GM18498 (cell line): ENCODE measurements at regions not wholly inside any gene's neighbourhood (a gene's known extent, or its start where the extent isn't known, plus 50 kb on each side); places are given as distances from the start of the nearest gene placed in this dataset.

Experiments used
- ATAC-seq: cut with Tn5 transposase; IDR thresholded peaks from one replicate; pipeline ENCODE4 v1.9.1; 2021; ENCODE audit warnings: mild to moderate bottlenecking, moderate library complexity; ENCODE audit not compliant: unreplicated experiment

- ATAC-seq, result no peak
These were observed 73.4 kb downstream of the FOXD1 start for GRCh38 chr5:73375191-73375545.

- ATAC-seq, result no peak
These were observed 73.9 kb downstream of the FOXD1 start for GRCh38 chr5:73374520-73375190.

DNA sequence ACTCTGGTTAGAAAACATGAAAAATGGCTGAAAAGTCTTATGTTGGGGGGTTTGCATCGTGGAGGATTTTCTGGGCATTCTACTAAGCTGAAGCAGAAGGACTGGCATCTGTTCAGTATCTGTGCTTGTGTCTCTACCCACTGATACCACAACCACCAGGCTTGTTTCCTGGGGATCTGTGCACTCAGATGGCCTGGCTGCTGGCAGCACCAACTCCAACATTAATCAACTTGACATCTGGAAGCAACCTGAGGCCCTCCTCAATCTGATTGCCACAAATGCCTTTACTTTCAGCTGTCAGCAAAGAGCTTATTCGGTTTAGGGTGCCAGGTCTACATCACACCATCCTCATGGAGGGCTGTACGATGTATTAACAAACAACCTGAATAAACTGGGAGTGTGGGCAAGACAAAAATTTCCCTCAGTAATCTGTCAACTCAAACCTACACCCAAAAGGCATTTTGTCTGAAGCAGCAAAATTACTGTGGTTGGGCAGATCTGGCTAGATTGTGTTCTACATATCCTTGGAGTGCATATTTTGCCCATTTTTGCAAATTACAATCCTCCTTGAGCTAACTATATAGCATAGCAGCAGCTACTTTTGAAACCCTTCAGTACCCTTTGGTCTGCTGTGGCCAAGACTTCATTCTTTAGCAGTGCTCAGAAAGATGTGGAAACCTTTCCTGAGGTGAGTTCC is 74.6 kb downstream of the FOXD1 start:
- ATAC-seq, result no peak

GRCh38 chr5:73370640-73371583 is 77.7 kb downstream of the FOXD1 start:
- no peak for ATAC-seq

GRCh38 chr5:73370095-73370494 is 78.5 kb downstream of the FOXD1 start:
- ATAC-seq, result no peak

- no peak for ATAC-seq
These were observed 79.3 kb downstream of the FOXD1 start for GRCh38 chr5:73369278-73369677.

- ATAC-seq, result no peak
These were observed 80.9 kb downstream of the FOXD1 start for GRCh38 chr5:73367650-73368049.

- no peak for ATAC-seq
These were observed 82.4 kb downstream of the FOXD1 start for GRCh38 chr5:73365990-73366667.

DNA sequence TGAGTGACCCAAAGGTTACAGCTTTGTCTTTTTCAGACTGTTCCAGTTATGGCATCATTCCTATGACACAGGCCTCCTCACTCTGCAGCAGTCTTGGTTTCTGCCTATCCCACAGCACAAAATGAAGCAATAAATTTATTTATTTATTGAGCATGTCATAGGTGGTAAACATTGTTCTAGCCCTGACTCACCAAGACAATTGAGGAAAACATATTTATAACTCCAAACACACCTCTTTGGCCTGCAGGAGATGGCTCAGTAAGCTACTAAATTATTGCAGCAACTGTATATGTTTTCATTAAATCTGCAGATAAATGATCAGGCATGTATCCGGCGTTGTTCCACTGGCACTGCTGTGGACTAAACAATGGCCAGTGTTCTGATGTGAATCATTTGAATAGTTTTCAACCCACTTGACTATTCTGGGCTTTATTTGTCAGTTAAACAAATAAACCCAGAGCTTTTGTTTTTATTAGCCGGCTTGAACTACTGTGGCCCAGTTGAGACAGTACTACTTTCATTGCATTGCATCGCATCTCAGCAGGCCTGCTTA is 83.2 kb downstream of the FOXD1 start:
- no peak for ATAC-seq

GRCh38 chr5:73363911-73364730 is 84.5 kb downstream of the FOXD1 start:
- ATAC-seq, result no peak

GRCh38 chr5:73359395-73359794 is 89.2 kb downstream of the FOXD1 start:
- ATAC-seq, result no peak

GRCh38 chr5:73358366-73358765 is 90.2 kb downstream of the FOXD1 start:
- ATAC-seq, result no peak

GRCh38 chr5:73357576-73357975 is 91.0 kb downstream of the FOXD1 start:
- ATAC-seq, result no peak

DNA sequence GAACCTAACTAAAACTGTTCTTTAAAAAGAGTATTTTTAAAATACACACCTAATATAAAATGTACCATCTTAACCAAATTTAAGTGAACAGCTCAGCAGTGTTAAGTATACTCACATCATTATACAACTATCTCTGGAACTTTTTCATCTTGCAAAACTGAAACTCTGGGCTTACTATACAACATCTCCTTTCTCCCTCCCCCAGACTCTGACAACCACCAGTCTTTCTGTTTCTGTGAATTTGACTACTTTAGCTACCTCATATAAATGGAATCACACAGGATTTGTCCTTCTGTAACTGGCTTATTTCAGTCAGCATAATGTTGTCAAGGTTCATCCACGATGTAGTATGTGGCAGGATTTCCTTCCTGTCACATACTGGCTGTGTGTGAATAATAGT is 93.5 kb downstream of the FOXD1 start:
- ATAC-seq, result no peak

DNA sequence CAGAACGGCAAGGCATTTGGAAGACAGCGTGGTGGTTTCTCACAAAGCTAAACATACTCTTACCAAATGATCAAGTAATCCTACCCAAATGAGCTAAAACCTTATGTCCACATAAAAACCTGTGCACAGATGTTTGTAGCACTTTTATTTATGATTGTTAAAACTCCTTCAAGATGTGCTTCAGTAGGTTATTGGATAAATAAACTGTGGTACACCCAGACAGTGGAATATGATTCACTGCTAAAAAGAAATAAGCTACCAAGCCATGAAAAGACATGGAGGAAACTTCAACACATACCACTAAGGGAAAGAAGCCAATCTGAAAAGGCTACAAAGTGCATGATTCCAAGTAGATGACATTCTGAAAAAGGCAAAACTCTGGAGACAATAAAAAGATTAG is 94.2 kb downstream of the FOXD1 start:
- ATAC-seq, result no peak

GRCh38 chr5:73352649-73353230 is 95.8 kb downstream of the FOXD1 start:
- no peak for ATAC-seq

DNA sequence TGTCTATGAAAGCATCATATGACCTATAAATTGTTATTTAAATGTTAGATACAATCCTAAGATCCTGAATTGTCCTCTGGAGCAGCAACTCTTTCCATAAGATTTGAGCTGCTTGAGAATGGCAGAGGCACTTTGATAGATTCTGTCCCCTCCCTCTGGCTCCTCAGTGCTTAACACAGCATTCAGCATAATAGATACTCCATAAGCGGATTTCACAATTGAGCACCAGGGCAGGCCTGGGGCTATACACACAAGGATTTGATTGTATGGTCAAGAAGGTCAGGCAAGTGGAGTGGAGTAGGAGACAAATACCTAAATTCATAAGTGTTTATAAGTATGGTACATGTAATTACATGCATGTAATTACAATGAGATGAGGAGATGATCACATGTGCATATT is 96.3 kb downstream of the FOXD1 start:
- ATAC-seq, result no peak

DNA sequence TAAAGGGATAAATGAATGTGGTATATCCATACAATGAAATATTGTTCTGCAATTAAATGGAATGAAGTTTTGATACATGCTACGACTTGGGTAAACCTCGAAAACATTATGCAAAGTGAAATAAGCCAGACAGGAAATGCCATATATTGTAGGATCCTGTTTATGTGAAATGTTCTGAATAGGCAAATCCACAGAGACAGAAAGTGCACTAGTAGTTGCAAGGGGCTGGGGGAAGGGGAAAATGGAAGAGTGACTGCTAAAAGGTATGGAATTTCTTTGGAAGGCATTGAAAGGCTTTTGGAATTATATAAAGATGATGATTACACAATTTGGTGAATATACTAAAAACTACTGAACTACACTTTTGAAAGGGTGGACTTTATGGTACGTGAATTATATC is 97.0 kb downstream of the FOXD1 start:
- ATAC-seq, result no peak

DNA sequence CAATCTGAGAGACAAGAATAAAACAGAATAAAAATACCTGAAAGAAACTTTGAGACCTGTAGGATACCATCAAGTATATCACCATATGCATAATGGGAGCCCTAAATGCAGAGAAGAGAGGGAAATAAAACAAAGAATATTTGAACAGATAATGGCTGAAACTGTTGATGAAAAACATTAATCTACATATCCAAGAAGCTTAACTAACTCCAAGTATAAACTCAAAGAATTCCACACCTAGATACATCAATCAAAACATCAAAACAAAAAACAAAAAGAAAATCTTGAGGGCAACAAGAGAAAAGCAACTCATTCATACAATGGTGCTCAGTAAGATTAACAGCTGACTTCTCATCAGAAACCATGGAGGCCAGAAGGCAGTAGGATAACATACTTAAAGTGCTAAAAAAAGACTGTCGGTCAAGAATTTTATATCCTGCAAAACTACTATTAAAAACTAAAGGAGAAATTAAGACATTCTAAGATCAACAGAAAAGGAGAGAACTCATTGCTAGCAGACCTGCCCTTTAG is 101.6 kb downstream of the FOXD1 start:
- ATAC-seq, result no peak
